HepG2 (cell line): ENCODE measurements at regions not wholly inside any gene's neighbourhood (a gene's known extent, or its start where the extent isn't known, plus 50 kb on each side); places are given as distances from the start of the nearest gene placed in this dataset.

Experiments used
- CBX5 ChIP-seq: sonication (generic); formaldehyde crosslinking; IDR thresholded peaks from 2 replicates; pipeline ENCODE4 v1.4.0; 2020; ENCODE audit warnings: missing genetic modification reagents, borderline replicate concordance
- EP300 ChIP-seq, 3 experiments: sonication (generic) in 1 of 3; formaldehyde crosslinking in 1 of 3; IDR thresholded peaks; 2 replicates each; pipeline versions ENCODE4 v1.5.1 to v1.6.1; 2011 to 2020; ENCODE audit warnings: low read depth in 2 of 3, low read length in 2 of 3, borderline replicate concordance in 1 of 3, improper control_type of control experiment in 1 of 3, mild to moderate bottlenecking in 1 of 3, missing genetic modification reagents in 1 of 3, moderate library complexity in 1 of 3
- EZH2 ChIP-seq: conservative IDR thresholded peaks from 2 replicates; pipeline ENCODE4 v1.6.1; 2012; ENCODE audit warnings: mild to moderate bottlenecking, low read depth, low read length, moderate library complexity
- FLYWCH1 ChIP-seq: sonication (generic); formaldehyde crosslinking; IDR thresholded peaks from 2 replicates; pipeline ENCODE4 v1.8.1; 2023; ENCODE audit warnings: mild to moderate bottlenecking, missing genetic modification reagents
- KMT2A ChIP-seq: sonication (generic); formaldehyde crosslinking; IDR thresholded peaks from 2 replicates; pipeline ENCODE4 v1.4.0; 2020; ENCODE audit warnings: missing genetic modification reagents
- MLX ChIP-seq: IDR thresholded peaks from 2 replicates; pipeline ENCODE4 v1.6.1; 2016
- NFKB2 ChIP-seq: sonication (generic); formaldehyde crosslinking; IDR thresholded peaks from 2 replicates; pipeline ENCODE4 v1.4.0; 2020; ENCODE audit warnings: missing genetic modification reagents, borderline replicate concordance
- PRPF4 ChIP-seq: fragments of 200-400 bp; formaldehyde crosslinking; IDR thresholded peaks from 2 replicates; pipeline ENCODE4 v1.6.1; 2016; ENCODE audit warnings: low read length, low read depth; ENCODE audit not compliant: poor library complexity, severe bottlenecking
- REPIN1 ChIP-seq: sonication (generic); formaldehyde crosslinking; IDR thresholded peaks from 2 replicates; pipeline ENCODE4 v1.8.0; 2022; ENCODE audit warnings: missing genetic modification reagents, low read depth, mild to moderate bottlenecking, borderline replicate concordance
- SIN3A ChIP-seq: IDR thresholded peaks from 2 replicates; pipeline ENCODE4 v1.6.1; 2011; ENCODE audit warnings: low read depth, mild to moderate bottlenecking, control low read depth, low read length, borderline replicate concordance
- SIX4 ChIP-seq: sonication (generic); formaldehyde crosslinking; IDR thresholded peaks from 2 replicates; pipeline ENCODE4 v1.4.0; 2020; ENCODE audit warnings: missing genetic modification reagents
- SMAD9 ChIP-seq: sonication (generic); formaldehyde crosslinking; IDR thresholded peaks from 2 replicates; pipeline ENCODE4 v1.5.1; 2020; ENCODE audit warnings: mild to moderate bottlenecking, missing genetic modification reagents
- STAG1 ChIP-seq: sonication (generic); formaldehyde crosslinking; IDR thresholded peaks from 2 replicates; pipeline ENCODE4 v1.4.0; 2020; ENCODE audit warnings: missing genetic modification reagents
- TARDBP ChIP-seq: sonication (generic); formaldehyde crosslinking; IDR thresholded peaks from 2 replicates; pipeline ENCODE4 v1.8.0; 2022; ENCODE audit warnings: mild to moderate bottlenecking, missing genetic modification reagents
- XBP1 ChIP-seq: sonication (generic); formaldehyde crosslinking; IDR thresholded peaks from 2 replicates; pipeline ENCODE4 v1.5.0; 2020; ENCODE audit warnings: missing genetic modification reagents
- ZNF543 ChIP-seq: sonication (generic); formaldehyde crosslinking; IDR thresholded peaks from 2 replicates; pipeline ENCODE4 v1.4.0; 2020; ENCODE audit warnings: mild to moderate bottlenecking, missing genetic modification reagents
- ZNF550 ChIP-seq: sonication (generic); formaldehyde crosslinking; IDR thresholded peaks from 2 replicates; pipeline ENCODE4 v1.4.0; 2020; ENCODE audit warnings: mild to moderate bottlenecking, missing genetic modification reagents, borderline replicate concordance
- ZNF724P ChIP-seq: sonication (generic); formaldehyde crosslinking; IDR thresholded peaks from 2 replicates; pipeline ENCODE4 v1.8.0; 2022; ENCODE audit warnings: missing genetic modification reagents, borderline replicate concordance
- ZSCAN29 ChIP-seq: sonication (generic); formaldehyde crosslinking; conservative IDR thresholded peaks from 2 replicates; pipeline ENCODE4 v1.4.0; 2020; ENCODE audit warnings: mild to moderate bottlenecking, missing genetic modification reagents
- TF ChIP-seq, protein P1 (sequence below): sonication (generic); formaldehyde crosslinking; IDR thresholded peaks from 2 replicates; pipeline ENCODE4 v1.4.0; 2020; ENCODE audit warnings: missing genetic modification reagents
- TF ChIP-seq, protein P2 (sequence below): sonication (generic); formaldehyde crosslinking; IDR thresholded peaks from 2 replicates; pipeline ENCODE4 v1.4.0; 2020; ENCODE audit warnings: mild to moderate bottlenecking, missing genetic modification reagents
- TF ChIP-seq, protein P3 (sequence below): sonication (generic); formaldehyde crosslinking; IDR thresholded peaks from 2 replicates; pipeline ENCODE4 v1.4.0; 2020; ENCODE audit warnings: missing genetic modification reagents

DNA sequence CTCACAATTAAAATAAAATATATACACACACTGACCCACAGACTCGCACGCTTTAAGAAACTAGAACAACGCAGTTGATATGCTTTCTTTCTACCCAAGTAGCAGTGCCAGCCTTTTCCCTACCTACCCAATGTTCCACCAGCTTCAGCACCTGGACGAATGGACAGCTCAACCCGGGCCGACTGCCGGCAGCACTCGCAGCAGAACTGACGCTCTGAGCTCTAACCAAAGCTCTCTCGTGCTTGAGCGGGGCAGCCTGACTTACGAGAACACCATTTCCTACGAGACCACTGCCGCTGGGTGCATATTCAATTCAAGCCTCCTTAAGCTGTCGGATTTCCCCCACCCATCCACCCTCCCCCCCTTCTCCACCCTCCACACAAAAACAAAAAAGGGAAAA is 127.4 kb upstream of the DPYD start (continued):
- TF ChIP-seq EZH2 (no peak), REPIN1 (CRISPR knock-in tag) (no peak), ZNF550 (CRISPR knock-in tag) (no peak), FLYWCH1 (CRISPR knock-in tag) (no peak), MLX (no peak), ZSCAN29 (CRISPR knock-in tag) (no peak), TARDBP (no peak), NFKB2 (CRISPR knock-in tag) (peak; percentile 91), KMT2A (CRISPR knock-in tag) (no peak), SMAD9 (CRISPR knock-in tag) (no peak), SIX4 (CRISPR knock-in tag) (peak; percentile 49; the same call in 1 of the 2 replicates), CBX5 (CRISPR knock-in tag) (no peak), SIN3A (no peak), ZNF724P (CRISPR knock-in tag) (peak; percentile 65; the same call in 1 of the 2 replicates), PRPF4 (no peak), EP300 (IDR thresholded peaks at IDR 0.05; ENCODE audit: low read depth in 2 of 2, low read length in 2 of 2) (no peak), EP300 (CRISPR knock-in tag; IDR thresholded peaks at IDR 0.05; ENCODE audit: borderline replicate concordance) (no peak), XBP1 (peak; percentile 82; the same call in 1 of the 2 replicates), STAG1 (CRISPR knock-in tag) (peak; percentile 8; the same call in 1 of the 2 replicates), ZNF543 (CRISPR knock-in tag) (no peak)
- TF ChIP-seq, protein P1, sequence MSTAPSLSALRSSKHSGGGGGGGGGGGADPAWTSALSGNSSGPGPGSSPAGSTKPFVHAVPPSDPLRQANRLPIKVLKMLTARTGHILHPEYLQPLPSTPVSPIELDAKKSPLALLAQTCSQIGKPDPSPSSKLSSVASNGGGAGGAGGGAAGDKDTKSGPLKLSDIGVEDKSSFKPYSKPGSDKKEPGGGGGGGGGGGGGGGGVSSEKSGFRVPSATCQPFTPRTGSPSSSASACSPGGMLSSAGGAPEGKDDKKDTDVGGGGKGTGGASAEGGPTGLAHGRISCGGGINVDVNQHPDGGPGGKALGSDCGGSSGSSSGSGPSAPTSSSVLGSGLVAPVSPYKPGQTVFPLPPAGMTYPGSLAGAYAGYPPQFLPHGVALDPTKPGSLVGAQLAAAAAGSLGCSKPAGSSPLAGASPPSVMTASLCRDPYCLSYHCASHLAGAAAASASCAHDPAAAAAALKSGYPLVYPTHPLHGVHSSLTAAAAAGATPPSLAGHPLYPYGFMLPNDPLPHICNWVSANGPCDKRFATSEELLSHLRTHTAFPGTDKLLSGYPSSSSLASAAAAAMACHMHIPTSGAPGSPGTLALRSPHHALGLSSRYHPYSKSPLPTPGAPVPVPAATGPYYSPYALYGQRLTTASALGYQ (CRISPR knock-in tag) = no peak
- TF ChIP-seq, protein P2, sequence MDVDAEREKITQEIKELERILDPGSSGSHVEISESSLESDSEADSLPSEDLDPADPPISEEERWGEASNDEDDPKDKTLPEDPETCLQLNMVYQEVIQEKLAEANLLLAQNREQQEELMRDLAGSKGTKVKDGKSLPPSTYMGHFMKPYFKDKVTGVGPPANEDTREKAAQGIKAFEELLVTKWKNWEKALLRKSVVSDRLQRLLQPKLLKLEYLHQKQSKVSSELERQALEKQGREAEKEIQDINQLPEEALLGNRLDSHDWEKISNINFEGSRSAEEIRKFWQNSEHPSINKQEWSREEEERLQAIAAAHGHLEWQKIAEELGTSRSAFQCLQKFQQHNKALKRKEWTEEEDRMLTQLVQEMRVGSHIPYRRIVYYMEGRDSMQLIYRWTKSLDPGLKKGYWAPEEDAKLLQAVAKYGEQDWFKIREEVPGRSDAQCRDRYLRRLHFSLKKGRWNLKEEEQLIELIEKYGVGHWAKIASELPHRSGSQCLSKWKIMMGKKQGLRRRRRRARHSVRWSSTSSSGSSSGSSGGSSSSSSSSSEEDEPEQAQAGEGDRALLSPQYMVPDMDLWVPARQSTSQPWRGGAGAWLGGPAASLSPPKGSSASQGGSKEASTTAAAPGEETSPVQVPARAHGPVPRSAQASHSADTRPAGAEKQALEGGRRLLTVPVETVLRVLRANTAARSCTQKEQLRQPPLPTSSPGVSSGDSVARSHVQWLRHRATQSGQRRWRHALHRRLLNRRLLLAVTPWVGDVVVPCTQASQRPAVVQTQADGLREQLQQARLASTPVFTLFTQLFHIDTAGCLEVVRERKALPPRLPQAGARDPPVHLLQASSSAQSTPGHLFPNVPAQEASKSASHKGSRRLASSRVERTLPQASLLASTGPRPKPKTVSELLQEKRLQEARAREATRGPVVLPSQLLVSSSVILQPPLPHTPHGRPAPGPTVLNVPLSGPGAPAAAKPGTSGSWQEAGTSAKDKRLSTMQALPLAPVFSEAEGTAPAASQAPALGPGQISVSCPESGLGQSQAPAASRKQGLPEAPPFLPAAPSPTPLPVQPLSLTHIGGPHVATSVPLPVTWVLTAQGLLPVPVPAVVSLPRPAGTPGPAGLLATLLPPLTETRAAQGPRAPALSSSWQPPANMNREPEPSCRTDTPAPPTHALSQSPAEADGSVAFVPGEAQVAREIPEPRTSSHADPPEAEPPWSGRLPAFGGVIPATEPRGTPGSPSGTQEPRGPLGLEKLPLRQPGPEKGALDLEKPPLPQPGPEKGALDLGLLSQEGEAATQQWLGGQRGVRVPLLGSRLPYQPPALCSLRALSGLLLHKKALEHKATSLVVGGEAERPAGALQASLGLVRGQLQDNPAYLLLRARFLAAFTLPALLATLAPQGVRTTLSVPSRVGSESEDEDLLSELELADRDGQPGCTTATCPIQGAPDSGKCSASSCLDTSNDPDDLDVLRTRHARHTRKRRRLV (CRISPR knock-in tag) = no peak
- TF ChIP-seq, protein P3, sequence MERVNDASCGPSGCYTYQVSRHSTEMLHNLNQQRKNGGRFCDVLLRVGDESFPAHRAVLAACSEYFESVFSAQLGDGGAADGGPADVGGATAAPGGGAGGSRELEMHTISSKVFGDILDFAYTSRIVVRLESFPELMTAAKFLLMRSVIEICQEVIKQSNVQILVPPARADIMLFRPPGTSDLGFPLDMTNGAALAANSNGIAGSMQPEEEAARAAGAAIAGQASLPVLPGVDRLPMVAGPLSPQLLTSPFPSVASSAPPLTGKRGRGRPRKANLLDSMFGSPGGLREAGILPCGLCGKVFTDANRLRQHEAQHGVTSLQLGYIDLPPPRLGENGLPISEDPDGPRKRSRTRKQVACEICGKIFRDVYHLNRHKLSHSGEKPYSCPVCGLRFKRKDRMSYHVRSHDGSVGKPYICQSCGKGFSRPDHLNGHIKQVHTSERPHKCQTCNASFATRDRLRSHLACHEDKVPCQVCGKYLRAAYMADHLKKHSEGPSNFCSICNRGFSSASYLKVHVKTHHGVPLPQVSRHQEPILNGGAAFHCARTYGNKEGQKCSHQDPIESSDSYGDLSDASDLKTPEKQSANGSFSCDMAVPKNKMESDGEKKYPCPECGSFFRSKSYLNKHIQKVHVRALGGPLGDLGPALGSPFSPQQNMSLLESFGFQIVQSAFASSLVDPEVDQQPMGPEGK (CRISPR knock-in tag) = no peak
